HG02610 (cell line): ENCODE measurements at regions not wholly inside any gene's neighbourhood (a gene's known extent, or its start where the extent isn't known, plus 50 kb on each side); places are given as distances from the start of the nearest gene placed in this dataset.
A peak's percentile ranks its signal among the peaks of the same experiment; 100 is the strongest.

ENCODE experiments used
- ATAC-seq: cut with Tn5 transposase; IDR thresholded peaks from one replicate; pipeline ENCODE4 v1.9.1; 2021; ENCODE audit warnings: mild to moderate bottlenecking, moderate library complexity; ENCODE audit not compliant: unreplicated experiment

- no peak for ATAC-seq
These were observed 528.4 kb upstream of the RGS18 start for GRCh38 chr1:191629836-191630235.

- no peak for ATAC-seq
These were observed 523.3 kb upstream of the RGS18 start for GRCh38 chr1:191634801-191635508.

DNA sequence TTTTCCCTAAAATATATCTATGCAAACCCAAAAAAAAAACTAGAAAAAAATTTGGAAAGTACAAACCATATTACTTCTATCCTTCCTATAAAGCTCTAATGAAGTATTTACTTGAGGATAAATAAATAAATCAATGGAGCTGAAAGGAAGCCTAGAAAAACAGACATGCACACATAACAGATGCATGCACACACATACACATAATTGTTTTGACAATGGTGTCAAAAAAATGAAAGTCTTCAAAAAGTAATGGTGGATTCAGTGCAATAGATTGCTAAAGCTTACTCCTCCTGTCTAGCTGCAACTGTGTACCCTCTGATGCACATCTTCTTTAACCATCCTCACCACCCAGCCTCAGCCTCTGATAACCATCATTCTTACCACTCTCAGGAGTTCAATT lies 521.9 kb upstream of the RGS18 start:
- no peak for ATAC-seq

DNA sequence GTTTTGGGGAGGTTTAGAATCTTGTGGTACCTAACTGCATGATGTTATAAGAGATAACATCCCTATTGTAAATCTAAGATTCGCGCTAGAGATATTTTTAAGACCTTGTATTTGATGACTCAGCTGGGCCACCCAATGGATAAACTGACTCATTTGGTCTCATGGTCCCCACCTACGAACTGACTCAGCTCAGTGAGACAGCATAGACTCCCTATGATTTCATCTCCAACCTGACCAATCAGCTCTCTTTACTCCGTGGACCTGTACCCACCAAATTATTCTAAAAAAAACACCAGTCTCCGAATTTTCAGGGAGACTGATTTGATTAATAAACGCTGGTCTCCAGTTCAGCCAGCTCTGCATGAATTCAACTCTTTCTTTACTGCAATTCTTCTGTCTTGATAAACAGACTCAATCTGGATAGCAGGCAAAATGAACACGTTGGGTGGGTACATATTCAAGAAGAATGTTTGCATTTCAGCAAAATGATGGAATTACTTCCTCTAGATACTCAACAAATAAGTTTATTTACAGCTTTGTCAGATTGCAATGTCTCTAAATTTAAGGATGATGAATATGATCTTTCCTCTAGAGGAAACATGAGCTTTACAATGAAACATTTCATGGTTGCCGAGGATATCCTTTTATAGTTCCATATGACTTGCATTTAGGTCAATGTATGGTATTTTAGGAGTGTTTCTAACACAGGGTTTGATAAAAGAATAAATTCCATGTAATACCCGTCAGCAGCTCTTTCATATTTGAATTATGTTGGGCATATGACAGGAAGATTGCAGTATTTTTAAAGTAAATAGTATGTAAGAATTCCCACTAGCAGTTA lies 516.6 kb upstream of the RGS18 start:
- ATAC-seq, result no peak

- no peak for ATAC-seq
These were observed 515.2 kb upstream of the RGS18 start for GRCh38 chr1:191643060-191643459.

- ATAC-seq, result no peak
These were observed 509.3 kb upstream of the RGS18 start for GRCh38 chr1:191648939-191649338.

- no peak for ATAC-seq
These were observed 496.2 kb upstream of the RGS18 start for GRCh38 chr1:191662051-191662450.

DNA sequence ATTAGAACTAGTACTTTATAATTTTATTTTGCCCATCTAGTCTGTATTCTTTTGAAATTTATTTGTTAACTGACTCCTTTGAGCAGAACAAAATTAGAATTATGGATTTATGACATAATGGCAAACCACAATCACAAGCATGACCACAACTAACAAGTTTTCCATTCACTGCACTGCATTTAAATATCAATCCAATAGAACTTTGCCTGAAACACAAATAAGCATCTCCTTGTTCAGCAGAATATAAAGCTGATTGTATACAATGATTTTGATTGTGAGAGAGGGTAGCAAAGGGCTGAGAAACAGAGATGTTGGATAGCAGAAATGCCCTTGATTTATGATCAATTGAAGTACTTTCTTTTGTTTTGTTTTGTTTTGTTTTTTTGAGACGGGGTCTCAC lies 495.5 kb upstream of the RGS18 start:
- no peak for ATAC-seq

DNA sequence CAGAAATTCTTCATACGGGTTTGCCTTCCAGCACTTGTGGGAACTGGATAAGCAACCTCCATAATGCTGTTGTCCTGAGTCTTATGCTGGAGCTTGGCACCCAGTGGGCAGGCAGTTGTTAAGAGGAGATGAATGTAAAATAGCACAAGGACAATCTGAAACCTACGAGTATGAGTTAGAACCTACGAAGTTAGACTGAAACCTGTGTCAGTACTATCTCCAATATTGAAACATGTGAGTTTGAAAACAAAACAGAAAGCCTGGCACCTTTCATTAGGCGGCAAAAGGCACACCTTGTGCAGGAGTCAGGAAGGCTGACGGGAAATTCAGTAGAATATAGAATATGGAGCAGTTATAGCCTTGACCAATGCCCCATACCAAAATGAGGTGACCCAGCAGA lies 489.7 kb upstream of the RGS18 start:
- no peak for ATAC-seq

DNA sequence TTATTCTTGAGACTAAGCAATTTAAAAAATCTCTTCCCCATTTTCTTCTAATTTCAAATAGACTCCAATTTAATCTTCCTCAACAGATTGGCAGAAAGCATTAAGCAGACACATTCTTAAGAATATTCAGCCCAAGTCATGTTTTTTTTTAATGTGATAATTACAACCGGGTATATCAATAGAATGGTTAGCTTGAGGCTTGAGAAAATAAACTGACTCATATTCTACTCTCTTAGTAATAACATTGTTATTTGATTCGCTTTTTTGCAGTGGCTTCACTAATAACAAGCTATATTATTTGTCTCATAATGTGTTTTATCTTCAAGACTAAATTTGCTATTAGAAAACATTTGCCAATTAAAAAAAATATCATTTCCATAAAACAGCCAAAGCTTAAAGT lies 488.6 kb upstream of the RGS18 start:
- ATAC-seq, result no peak

DNA sequence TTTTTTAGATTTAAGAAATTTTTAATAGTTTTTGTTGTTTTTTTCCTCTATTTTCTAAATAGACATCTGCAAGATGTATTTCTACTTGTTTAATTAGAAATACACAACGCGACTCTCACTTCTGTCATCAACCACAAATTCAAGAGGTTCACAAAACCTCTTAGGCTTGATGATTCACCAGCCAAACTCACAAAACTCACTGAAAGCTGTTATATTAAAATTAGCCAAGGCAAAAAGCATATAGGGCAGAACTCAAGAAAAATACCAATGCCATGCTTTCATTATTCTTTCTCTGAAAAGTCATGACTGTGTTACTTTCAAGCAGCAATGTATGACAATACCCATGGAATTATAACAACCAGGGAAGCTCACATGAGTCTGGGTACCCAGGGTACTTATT lies 487.0 kb upstream of the RGS18 start:
- ATAC-seq, result no peak

DNA sequence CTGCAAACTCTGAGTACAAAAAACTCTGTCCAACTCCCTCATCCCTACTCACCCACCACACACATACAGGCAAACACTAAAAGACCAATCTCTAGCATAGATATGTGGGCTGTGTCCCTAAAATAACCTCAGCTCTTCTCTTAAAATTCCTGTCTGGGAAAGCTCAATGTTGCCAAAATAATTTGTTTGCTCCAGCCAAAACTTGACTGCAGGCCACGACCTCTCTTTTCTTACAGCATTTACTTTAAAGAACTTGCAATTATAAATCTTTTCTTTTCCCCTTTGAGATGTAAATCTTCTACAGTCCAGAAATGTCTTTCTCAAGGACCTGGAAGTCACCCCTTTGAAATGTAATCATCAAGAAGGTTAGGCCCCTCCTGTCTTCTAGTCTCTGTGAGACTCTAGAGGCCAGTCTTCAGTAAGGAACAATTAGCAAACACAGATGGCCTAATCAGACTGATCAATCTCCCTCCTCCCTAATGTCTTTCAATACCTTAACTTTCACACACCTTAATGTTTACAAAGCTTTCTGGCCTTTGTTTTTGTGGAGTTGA lies 483.6 kb upstream of the RGS18 start:
- ATAC-seq, result no peak

DNA sequence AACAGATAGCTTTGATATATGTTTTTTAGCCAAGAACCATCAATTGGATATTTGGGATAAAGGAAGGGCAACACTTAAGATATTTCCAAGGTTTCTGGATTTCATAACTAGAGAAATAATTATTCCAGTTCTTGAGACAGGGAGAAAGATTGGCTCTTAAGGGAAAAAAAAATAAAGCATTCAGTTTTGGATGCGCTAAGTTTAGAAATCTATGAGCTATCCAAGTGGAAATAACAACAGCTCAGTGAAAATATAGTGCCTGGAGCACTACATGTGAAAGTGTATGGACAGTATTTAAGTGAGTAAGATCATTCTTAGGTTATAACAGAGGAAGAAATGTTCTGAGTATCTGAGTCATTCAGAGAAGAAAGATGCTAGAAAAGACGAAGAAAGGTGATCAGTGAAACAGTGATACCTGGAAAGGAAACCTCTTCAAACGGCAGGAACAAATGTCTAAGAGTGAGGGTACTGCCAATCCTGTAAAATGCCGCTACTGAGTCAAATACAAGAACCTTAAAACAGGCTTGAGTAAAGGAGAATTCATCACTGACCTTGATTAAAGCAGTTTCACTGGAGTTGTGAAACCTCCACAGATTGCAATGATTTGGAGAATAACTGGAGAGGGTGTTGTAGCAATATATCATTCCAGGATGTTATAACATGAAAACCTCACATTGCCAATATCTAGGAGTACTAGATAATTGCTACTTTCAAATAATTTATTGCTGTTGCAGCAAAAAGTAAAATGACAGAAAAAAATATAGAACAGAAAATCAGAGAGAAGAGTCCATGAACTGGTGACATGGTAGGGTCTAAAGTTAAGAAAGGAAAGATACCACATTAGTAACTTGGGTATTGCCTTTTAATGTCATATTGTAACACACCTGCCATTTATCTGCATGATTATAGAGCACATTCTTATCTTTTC lies 482.1 kb upstream of the RGS18 start:
- peak; percentile 79 for ATAC-seq

DNA sequence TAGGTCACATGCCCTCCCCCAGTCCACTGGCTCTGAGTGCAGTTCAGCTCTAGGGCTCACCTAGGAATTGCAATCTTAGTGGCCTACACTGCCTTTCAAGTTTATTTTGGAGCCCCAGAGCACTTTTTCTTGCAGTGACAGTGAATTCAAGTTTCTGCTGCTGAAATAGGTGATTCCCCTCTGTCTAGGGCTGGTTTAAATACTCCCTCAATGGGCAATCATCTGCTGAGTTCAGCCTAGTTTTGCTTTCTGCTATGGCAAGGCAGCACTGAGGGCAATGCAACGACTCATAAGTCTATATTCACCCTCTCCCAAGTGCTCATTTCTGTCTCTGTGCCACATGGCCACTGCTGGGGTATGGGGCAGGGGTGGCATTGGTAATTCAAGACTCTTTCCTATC lies 472.6 kb upstream of the RGS18 start:
- ATAC-seq, result no peak

DNA sequence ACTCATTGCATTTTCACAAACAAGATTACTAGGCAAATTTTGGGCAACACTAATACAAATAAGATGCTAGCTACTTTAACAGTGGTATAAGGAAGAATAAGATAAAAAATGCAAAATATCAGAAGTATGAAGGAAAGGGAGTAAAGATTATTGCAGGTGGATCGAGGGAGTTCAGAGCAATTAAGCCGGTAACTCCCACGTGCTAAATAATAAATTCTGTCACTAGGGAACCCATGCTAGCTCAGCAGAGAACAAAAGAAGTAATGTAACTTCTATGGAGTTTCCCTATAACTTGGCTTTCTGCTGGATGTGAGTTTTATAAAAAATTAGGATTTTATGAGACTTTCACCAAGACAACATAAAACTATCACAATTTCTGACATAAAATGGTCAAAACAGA lies 470.5 kb upstream of the RGS18 start:
- no peak for ATAC-seq

DNA sequence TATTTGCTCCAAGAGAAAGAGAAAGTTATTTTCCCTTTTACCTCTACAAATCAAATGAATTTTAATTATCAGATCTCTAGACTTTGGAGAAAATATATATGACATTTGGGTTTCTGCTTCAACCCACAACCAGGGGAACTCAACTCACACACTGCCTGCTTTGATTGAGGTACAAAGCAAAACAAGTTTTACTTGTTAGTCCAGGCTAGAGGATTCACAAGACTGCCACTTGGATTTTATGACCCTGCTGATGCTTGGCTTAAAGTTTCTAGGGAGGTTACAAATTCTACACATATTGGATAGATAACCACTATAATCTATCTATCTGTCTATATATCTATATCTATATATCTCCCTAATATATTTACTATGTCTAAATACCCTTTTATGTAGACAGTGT lies 467.3 kb upstream of the RGS18 start:
- no peak for ATAC-seq

DNA sequence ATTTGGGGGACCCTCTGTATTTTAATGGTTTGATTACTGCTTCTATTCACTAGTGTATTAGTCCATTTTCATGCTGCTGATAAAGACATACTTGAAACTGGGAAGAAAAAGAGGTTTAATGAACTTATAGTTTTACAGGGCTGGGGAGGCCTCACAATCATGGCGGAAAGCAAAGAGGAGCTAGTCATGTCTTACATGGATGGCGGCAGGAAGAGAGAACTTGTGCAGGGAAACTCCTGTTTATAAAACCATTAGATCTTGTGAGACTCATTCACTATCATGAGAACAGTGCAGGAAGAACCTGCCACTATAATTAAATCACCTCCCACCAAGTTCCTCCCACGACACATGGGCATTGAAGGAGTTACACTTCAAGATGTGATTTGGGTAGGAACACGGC lies 464.5 kb upstream of the RGS18 start:
- ATAC-seq, result no peak

- ATAC-seq, result peak; percentile 65
These were observed 462.4 kb upstream of the RGS18 start for GRCh38 chr1:191695865-191696264.

GRCh38 chr1:191696354-191696753 lies 461.9 kb upstream of the RGS18 start:
- no peak for ATAC-seq

DNA sequence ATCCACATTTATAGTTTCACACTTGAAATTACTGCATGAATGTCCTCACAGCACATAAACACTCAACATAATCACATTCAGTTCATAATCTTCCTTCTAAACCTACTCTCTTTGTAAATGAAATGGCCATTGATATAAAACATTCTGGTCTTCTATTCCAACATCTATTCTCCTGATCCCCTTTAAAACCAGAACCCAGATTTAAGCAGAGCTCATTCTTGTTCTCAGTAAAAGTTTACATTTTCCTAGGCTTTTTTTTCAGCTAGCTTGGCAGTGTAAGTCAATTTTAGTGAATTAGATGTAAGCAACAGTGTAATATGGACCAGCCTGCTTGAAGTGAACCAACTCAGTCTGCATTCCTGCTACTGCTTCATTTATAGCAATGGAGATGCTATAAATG lies 460.7 kb upstream of the RGS18 start:
- ATAC-seq, result no peak

- no peak for ATAC-seq
These were observed 460.0 kb upstream of the RGS18 start for GRCh38 chr1:191698246-191698645.
